ENCODE measurements at regions not wholly inside any gene's neighbourhood (a gene's known extent, or its start where the extent isn't known, plus 50 kb on each side); places are given as distances from the start of the nearest gene placed in this dataset.

- TF ChIP-seq PATZ1 (CRISPR knock-in tag; IDR thresholded peaks at IDR 0.05; ENCODE audit: borderline replicate concordance) (no peak), TCF4 (CRISPR knock-in tag; IDR thresholded peaks at IDR 0.05; ENCODE audit: borderline replicate concordance) (no peak), ZFP3 (CRISPR knock-in tag; IDR thresholded peaks at IDR 0.05) (no peak), CSDC2 (CRISPR knock-in tag; IDR thresholded peaks at IDR 0.05) (no peak), ZNF70 (CRISPR knock-in tag; IDR thresholded peaks at IDR 0.05) (no peak), SNAI2 (CRISPR knock-in tag; IDR thresholded peaks at IDR 0.05) (no peak), ZFP30 (CRISPR knock-in tag; IDR thresholded peaks at IDR 0.05) (no peak)
- TF ChIP-seq, protein P1, sequence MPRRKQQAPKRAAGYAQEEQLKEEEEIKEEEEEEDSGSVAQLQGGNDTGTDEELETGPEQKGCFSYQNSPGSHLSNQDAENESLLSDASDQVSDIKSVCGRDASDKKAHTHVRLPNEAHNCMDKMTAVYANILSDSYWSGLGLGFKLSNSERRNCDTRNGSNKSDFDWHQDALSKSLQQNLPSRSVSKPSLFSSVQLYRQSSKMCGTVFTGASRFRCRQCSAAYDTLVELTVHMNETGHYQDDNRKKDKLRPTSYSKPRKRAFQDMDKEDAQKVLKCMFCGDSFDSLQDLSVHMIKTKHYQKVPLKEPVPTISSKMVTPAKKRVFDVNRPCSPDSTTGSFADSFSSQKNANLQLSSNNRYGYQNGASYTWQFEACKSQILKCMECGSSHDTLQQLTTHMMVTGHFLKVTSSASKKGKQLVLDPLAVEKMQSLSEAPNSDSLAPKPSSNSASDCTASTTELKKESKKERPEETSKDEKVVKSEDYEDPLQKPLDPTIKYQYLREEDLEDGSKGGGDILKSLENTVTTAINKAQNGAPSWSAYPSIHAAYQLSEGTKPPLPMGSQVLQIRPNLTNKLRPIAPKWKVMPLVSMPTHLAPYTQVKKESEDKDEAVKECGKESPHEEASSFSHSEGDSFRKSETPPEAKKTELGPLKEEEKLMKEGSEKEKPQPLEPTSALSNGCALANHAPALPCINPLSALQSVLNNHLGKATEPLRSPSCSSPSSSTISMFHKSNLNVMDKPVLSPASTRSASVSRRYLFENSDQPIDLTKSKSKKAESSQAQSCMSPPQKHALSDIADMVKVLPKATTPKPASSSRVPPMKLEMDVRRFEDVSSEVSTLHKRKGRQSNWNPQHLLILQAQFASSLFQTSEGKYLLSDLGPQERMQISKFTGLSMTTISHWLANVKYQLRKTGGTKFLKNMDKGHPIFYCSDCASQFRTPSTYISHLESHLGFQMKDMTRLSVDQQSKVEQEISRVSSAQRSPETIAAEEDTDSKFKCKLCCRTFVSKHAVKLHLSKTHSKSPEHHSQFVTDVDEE (CRISPR knock-in tag; IDR thresholded peaks at IDR 0.05), result no peak
Observed at GRCh38 chr11:79600711-79601110, 159.9 kb upstream of the TENM4 start.

All from SK-N-SH treated with all-trans-retinoic acid at 6 μM for 48 hours (cell line).